HepG2 (cell line): ENCODE measurements at regions not wholly inside any gene's neighbourhood (a gene's known extent, or its start where the extent isn't known, plus 50 kb on each side); places are given as distances from the start of the nearest gene placed in this dataset.
A peak's percentile ranks its signal among the peaks of the same experiment; 100 is the strongest.

ENCODE experiments used
- ARHGAP35 ChIP-seq: sonication (generic); formaldehyde crosslinking; IDR thresholded peaks from 2 replicates; pipeline ENCODE4 v1.9.0; 2022; ENCODE audit warnings: mild to moderate bottlenecking, inconsistent platforms, moderate library complexity, missing genetic modification reagents, borderline replicate concordance
- BCLAF1 ChIP-seq: fragments of 450-650 bp; IDR thresholded peaks from 2 replicates; pipeline ENCODE4 v1.6.1; 2017; ENCODE audit warnings: mild to moderate bottlenecking
- CEBPG ChIP-seq: IDR thresholded peaks from 2 replicates; pipeline ENCODE4 v1.6.1; 2016
- EEA1 ChIP-seq: sonication (generic); formaldehyde crosslinking; IDR thresholded peaks from 2 replicates; pipeline ENCODE4 v1.5.1; 2020; ENCODE audit warnings: mild to moderate bottlenecking, missing genetic modification reagents, borderline replicate concordance
- KDM4B ChIP-seq: sonication (generic); formaldehyde crosslinking; IDR thresholded peaks from 2 replicates; pipeline ENCODE4 v1.4.0; 2020; ENCODE audit warnings: missing genetic modification reagents
- NFKBIZ ChIP-seq: IDR thresholded peaks from 2 replicates; pipeline ENCODE4 v1.6.1; 2018; ENCODE audit warnings: missing genetic modification reagents, missing compliant biosample characterization
- RARA ChIP-seq: IDR thresholded peaks from 2 replicates; pipeline ENCODE4 v1.6.1; 2016; ENCODE audit warnings: missing genetic modification reagents, missing compliant biosample characterization
- REXO4 ChIP-seq: sonication (generic); formaldehyde crosslinking; IDR thresholded peaks from 2 replicates; pipeline ENCODE4 v1.8.0; 2022; ENCODE audit warnings: missing genetic modification reagents, mild to moderate bottlenecking, borderline replicate concordance
- RFXANK ChIP-seq: IDR thresholded peaks from 2 replicates; pipeline ENCODE4 v1.6.1; 2016
- RNF2 ChIP-seq: fragments of 450-650 bp; conservative IDR thresholded peaks from 2 replicates; pipeline ENCODE4 v1.6.1; 2016; ENCODE audit warnings: low read depth
- RNF219 ChIP-seq: sonication (generic); formaldehyde crosslinking; IDR thresholded peaks from 2 replicates; pipeline ENCODE4 v1.5.0; 2020; ENCODE audit warnings: mild to moderate bottlenecking, missing genetic modification reagents
- SP5 ChIP-seq: IDR thresholded peaks from 2 replicates; pipeline ENCODE4 v1.6.1; 2016; ENCODE audit warnings: low read depth, borderline replicate concordance
- SRSF9 ChIP-seq: fragments of 200-400 bp; formaldehyde crosslinking; IDR thresholded peaks from 2 replicates; pipeline ENCODE4 v1.6.1; 2018; ENCODE audit warnings: borderline replicate concordance, mild to moderate bottlenecking, low read depth, low read length; ENCODE audit not compliant: insufficient read depth, poor library complexity, severe bottlenecking
- TMF1 ChIP-seq: sonication (generic); formaldehyde crosslinking; IDR thresholded peaks from 2 replicates; pipeline ENCODE4 v1.8.1; 2022; ENCODE audit warnings: low read depth, missing genetic modification reagents
- ZIK1 ChIP-seq: sonication (generic); formaldehyde crosslinking; IDR thresholded peaks from 2 replicates; pipeline ENCODE4 v1.5.0; 2020; ENCODE audit warnings: mild to moderate bottlenecking, low read depth, missing genetic modification reagents, borderline replicate concordance
- ZNF317 ChIP-seq: sonication (generic); formaldehyde crosslinking; IDR thresholded peaks from 2 replicates; pipeline ENCODE4 v1.5.0; 2020; ENCODE audit warnings: mild to moderate bottlenecking, missing genetic modification reagents
- ZNF333 ChIP-seq: sonication (generic); formaldehyde crosslinking; IDR thresholded peaks from 2 replicates; pipeline ENCODE4 v1.4.0; 2020; ENCODE audit warnings: mild to moderate bottlenecking, missing genetic modification reagents, borderline replicate concordance
- ZNF367 ChIP-seq: sonication (generic); formaldehyde crosslinking; IDR thresholded peaks from 2 replicates; pipeline ENCODE4 v1.4.0; 2020; ENCODE audit warnings: missing genetic modification reagents, borderline replicate concordance
- ZNF687 ChIP-seq: sonication (generic); formaldehyde crosslinking; IDR thresholded peaks from 2 replicates; pipeline ENCODE4 v1.5.1; 2020; ENCODE audit warnings: mild to moderate bottlenecking, missing genetic modification reagents, moderate library complexity
- ZNF768 ChIP-seq: sonication (generic); formaldehyde crosslinking; IDR thresholded peaks from 2 replicates; pipeline ENCODE4 v1.4.0; 2020; ENCODE audit warnings: missing genetic modification reagents
- ZSCAN30 ChIP-seq: sonication (generic); formaldehyde crosslinking; IDR thresholded peaks from 2 replicates; pipeline ENCODE4 v1.5.0; 2020; ENCODE audit warnings: mild to moderate bottlenecking, missing genetic modification reagents
- TF ChIP-seq, protein P1 (sequence below): IDR thresholded peaks from 2 replicates; pipeline ENCODE4 v1.6.1; 2016; ENCODE audit warnings: low read depth, control low read depth

GRCh38 chr16:9316615-9317014, 225.2 kb downstream of the HAPSTR1 start (continued):
- no peak for TF ChIP-seq ZNF687 (CRISPR knock-in tag)
- TF ChIP-seq RNF219 (CRISPR knock-in tag): no peak
- no peak for TF ChIP-seq ZNF768 (CRISPR knock-in tag)
- no peak for TF ChIP-seq BCLAF1
- TF ChIP-seq ZSCAN30 (CRISPR knock-in tag): no peak
- TF ChIP-seq ZIK1 (CRISPR knock-in tag): no peak
- TF ChIP-seq NFKBIZ (CRISPR knock-in tag): no peak
- TF ChIP-seq SRSF9: no peak
- no peak for TF ChIP-seq RNF2
- TF ChIP-seq RFXANK (CRISPR knock-in tag): no peak
- no peak for TF ChIP-seq REXO4 (CRISPR knock-in tag)
- peak; percentile 45; the same call in 1 of the 2 replicates for TF ChIP-seq RARA (CRISPR knock-in tag)
- no peak for TF ChIP-seq SP5 (CRISPR knock-in tag)
- peak; percentile 68; the same call in 1 of the 2 replicates for TF ChIP-seq KDM4B (CRISPR knock-in tag)
- no peak for TF ChIP-seq ARHGAP35
- no peak for TF ChIP-seq EEA1 (CRISPR knock-in tag)
- TF ChIP-seq, protein P1, sequence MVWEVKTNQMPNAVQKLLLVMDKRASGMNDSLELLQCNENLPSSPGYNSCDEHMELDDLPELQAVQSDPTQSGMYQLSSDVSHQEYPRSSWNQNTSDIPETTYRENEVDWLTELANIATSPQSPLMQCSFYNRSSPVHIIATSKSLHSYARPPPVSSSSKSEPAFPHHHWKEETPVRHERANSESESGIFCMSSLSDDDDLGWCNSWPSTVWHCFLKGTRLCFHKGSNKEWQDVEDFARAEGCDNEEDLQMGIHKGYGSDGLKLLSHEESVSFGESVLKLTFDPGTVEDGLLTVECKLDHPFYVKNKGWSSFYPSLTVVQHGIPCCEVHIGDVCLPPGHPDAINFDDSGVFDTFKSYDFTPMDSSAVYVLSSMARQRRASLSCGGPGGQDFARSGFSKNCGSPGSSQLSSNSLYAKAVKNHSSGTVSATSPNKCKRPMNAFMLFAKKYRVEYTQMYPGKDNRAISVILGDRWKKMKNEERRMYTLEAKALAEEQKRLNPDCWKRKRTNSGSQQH: no peak
- no peak for TF ChIP-seq TMF1 (CRISPR knock-in tag)
- TF ChIP-seq ZNF333: no peak
- no peak for TF ChIP-seq ZNF317 (CRISPR knock-in tag)
- no peak for TF ChIP-seq ZNF367 (CRISPR knock-in tag)
- peak; percentile 24; the same call in 1 of the 2 replicates for TF ChIP-seq CEBPG (CRISPR knock-in tag)
